Activated B cell treated with CpG ODN at 0.5 μM for 24 hours (primary cell): ENCODE measurements at regions not wholly inside any gene's neighbourhood (a gene's known extent, or its start where the extent isn't known, plus 50 kb on each side); places are given as distances from the start of the nearest gene placed in this dataset.

Experiments used
- ATAC-seq: fragments of 200-7000 bp; cut with Tn5 transposase; one replicate; pipeline ENCODE4 v1.10.0; 2021; ENCODE audit warnings: low read depth, mild to moderate bottlenecking, moderate library complexity
- CTCF ChIA-PET: fragments of 350-600 bp; sonication (Branson Sonifier 250); formaldehyde crosslinking; loops from one replicate; lab custom pipeline; 2021; ENCODE audit warnings: antibody characterized with exemption; lab: Charles Lee
- POLR2A ChIA-PET: fragments of 350-600 bp; sonication (Branson Sonifier 250); formaldehyde crosslinking; loops from one replicate; lab custom pipeline; 2021; ENCODE audit warnings: antibody characterized with exemption; lab: Charles Lee
- DNase-seq: peaks from one replicate; pipeline ENCODE4 v3.0.0; 2022
- H3K27ac Mint-ChIP-seq: one replicate; pipeline ENCODE4 v1.8.0; 2020; ENCODE audit warnings: mixed read lengths
- H3K27me3 Mint-ChIP-seq: one replicate; pipeline ENCODE4 v1.8.0; 2021; ENCODE audit warnings: mixed read lengths
- H3K36me3 Mint-ChIP-seq: one replicate; pipeline ENCODE4 v1.8.0; 2021; ENCODE audit warnings: low read depth, mixed read lengths
- H3K4me1 Mint-ChIP-seq: one replicate; pipeline ENCODE4 v1.8.0; 2021; ENCODE audit warnings: mixed read lengths
- H3K4me3 Mint-ChIP-seq: one replicate; pipeline ENCODE4 v1.8.0; 2020; ENCODE audit warnings: mild to moderate bottlenecking, mixed read lengths
- H3K9me3 Mint-ChIP-seq: one replicate; pipeline ENCODE4 v1.8.0; 2020; ENCODE audit warnings: mixed read lengths
- CTCF ChIP-seq: fragments of 200-600 bp; IDR thresholded peaks from one replicate; pipeline ENCODE4 v1.8.0; 2022; ENCODE audit warnings: antibody characterized with exemption, mild to moderate bottlenecking
- intact Hi-C: fragments of 100-400 bp; cut with micrococcal nuclease; formaldehyde crosslinking; loops from one replicate; pipeline ENCODE4 v1.15.1; 2024

GRCh38 chr5:109917154-109917546, 227.4 kb downstream of the MAN2A1 start:
- ATAC-seq, result no peak

GRCh38 chr5:109917966-109918365, 228.2 kb downstream of the MAN2A1 start:
- ATAC-seq (no peak), DNase-seq (no peak)
- Mint-ChIP-seq H3K27ac (no peak overlapping the region), H3K4me1 (no peaks in the 10 kb centered on the region), H3K4me3 (no peak overlapping the region), H3K9me3 (no peaks in the 10 kb centered on the region), H3K36me3 (no peaks in the 10 kb centered on the region), H3K27me3 (peaks cover 2% of the 10 kb centered on the region)
- no peak for TF ChIP-seq CTCF
- POLR2A ChIA-PET, result no interaction called here
- CTCF ChIA-PET, result no interaction called here
- intact Hi-C loops, result no loop called here

More at GRCh38 chr5:109917154-109917546, 227.4 kb downstream of the MAN2A1 start:
- H3K27ac Mint-ChIP-seq, result no peak overlapping the region
- TF ChIP-seq CTCF, result no peak
- no peak for DNase-seq
- H3K9me3 Mint-ChIP-seq, result no peaks in the 10 kb centered on the region
- H3K36me3 Mint-ChIP-seq, result no peaks in the 10 kb centered on the region
- H3K27me3 Mint-ChIP-seq, result peaks cover 2% of the 10 kb centered on the region
- no peak overlapping the region for H3K4me3 Mint-ChIP-seq
- no peaks in the 10 kb centered on the region for H3K4me1 Mint-ChIP-seq
- intact Hi-C loops, result no loop called here
- ChIA-PET CTCF (no interaction called here), POLR2A (no interaction called here)

GRCh38 chr5:109920736-109921135, 231.0 kb downstream of the MAN2A1 start:
- POLR2A ChIA-PET, result no interaction called here
- no peak for DNase-seq
- no peak for ATAC-seq
- CTCF ChIA-PET, result no interaction called here
- no peak overlapping the region for H3K27ac Mint-ChIP-seq
- H3K27me3 Mint-ChIP-seq, result peaks cover 2% of the 10 kb centered on the region
- no peak for TF ChIP-seq CTCF
- no peaks in the 10 kb centered on the region for H3K4me1 Mint-ChIP-seq
- intact Hi-C loops, result no loop called here
- no peak overlapping the region for H3K4me3 Mint-ChIP-seq
- no peaks in the 10 kb centered on the region for H3K9me3 Mint-ChIP-seq
- no peaks in the 10 kb centered on the region for H3K36me3 Mint-ChIP-seq

GRCh38 chr5:109921735-109922380, 232.1 kb downstream of the MAN2A1 start:
- DNase-seq (no peak), ATAC-seq (no peak)
- no peak overlapping the region for H3K4me3 Mint-ChIP-seq
- no peak for TF ChIP-seq CTCF
- ChIA-PET POLR2A (no interaction called here), CTCF (no interaction called here)
- peaks cover 2% of the 10 kb centered on the region for H3K27me3 Mint-ChIP-seq
- H3K27ac Mint-ChIP-seq, result no peak overlapping the region
- no peaks in the 10 kb centered on the region for H3K4me1 Mint-ChIP-seq
- intact Hi-C loops, result no loop called here
- no peaks in the 10 kb centered on the region for H3K36me3 Mint-ChIP-seq
- no peaks in the 10 kb centered on the region for H3K9me3 Mint-ChIP-seq

GRCh38 chr5:109922381-109922995, 232.8 kb downstream of the MAN2A1 start:
- no peak overlapping the region for H3K4me3 Mint-ChIP-seq
- ATAC-seq (no peak), DNase-seq (no peak)

More at GRCh38 chr5:109922381-109922995, 232.8 kb downstream of the MAN2A1 start:
- Mint-ChIP-seq H3K4me1 (no peaks in the 10 kb centered on the region), H3K36me3 (no peaks in the 10 kb centered on the region), H3K27ac (no peak overlapping the region), H3K9me3 (no peaks in the 10 kb centered on the region), H3K27me3 (peaks cover 2% of the 10 kb centered on the region)
- intact Hi-C loops, result no loop called here
- POLR2A ChIA-PET, result no interaction called here
- no peak for TF ChIP-seq CTCF
- CTCF ChIA-PET, result no interaction called here
